ENCODE measurements at regions not wholly inside any gene's neighbourhood (a gene's known extent, or its start where the extent isn't known, plus 50 kb on each side); places are given as distances from the start of the nearest gene placed in this dataset.

DNA sequence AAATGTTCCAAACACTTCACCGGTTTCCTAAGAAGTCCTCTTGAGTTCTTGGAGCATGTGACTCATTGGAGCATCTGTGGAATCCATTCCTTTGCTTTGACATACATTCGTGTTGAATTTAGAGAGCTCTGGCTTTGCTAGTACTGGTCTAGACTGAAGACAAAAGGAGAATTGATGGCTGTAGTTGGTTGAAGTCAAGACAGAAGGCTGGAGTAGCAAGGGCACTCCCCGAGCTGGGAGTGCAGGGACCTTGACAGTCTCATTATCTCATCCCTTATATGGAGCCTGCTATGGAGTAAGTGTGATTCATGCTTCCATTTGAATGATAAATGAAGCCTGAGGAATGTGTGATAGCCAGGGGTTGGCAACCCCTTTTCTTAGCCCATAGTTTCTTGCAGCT, 1249.1 kb downstream of the TYW1 start:
- no peak for TF ChIP-seq POLR2A (IDR thresholded peaks at IDR 0.05)
- TF ChIP-seq, protein P1, sequence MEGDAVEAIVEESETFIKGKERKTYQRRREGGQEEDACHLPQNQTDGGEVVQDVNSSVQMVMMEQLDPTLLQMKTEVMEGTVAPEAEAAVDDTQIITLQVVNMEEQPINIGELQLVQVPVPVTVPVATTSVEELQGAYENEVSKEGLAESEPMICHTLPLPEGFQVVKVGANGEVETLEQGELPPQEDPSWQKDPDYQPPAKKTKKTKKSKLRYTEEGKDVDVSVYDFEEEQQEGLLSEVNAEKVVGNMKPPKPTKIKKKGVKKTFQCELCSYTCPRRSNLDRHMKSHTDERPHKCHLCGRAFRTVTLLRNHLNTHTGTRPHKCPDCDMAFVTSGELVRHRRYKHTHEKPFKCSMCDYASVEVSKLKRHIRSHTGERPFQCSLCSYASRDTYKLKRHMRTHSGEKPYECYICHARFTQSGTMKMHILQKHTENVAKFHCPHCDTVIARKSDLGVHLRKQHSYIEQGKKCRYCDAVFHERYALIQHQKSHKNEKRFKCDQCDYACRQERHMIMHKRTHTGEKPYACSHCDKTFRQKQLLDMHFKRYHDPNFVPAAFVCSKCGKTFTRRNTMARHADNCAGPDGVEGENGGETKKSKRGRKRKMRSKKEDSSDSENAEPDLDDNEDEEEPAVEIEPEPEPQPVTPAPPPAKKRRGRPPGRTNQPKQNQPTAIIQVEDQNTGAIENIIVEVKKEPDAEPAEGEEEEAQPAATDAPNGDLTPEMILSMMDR (IDR thresholded peaks at IDR 0.05) = no peak
